Umbilical cord (tissue), 1 donor: ENCODE measurements at regions not wholly inside any gene's neighbourhood (a gene's known extent, or its start where the extent isn't known, plus 50 kb on each side); places are given as distances from the start of the nearest gene placed in this dataset.
A peak's percentile ranks its signal among the peaks of the same experiment; 100 is the strongest.
"Not testable (repeated sequence)": the region's sequence is repeated elsewhere in the genome, so short reads cannot be mapped to it uniquely, and the experiment has no call there.

ENCODE experiments used
- DNase-seq: peaks from one replicate; pipeline ENCODE4 v3.0.0-alpha.2; 2015; ENCODE audit warnings: low spot score

DNA sequence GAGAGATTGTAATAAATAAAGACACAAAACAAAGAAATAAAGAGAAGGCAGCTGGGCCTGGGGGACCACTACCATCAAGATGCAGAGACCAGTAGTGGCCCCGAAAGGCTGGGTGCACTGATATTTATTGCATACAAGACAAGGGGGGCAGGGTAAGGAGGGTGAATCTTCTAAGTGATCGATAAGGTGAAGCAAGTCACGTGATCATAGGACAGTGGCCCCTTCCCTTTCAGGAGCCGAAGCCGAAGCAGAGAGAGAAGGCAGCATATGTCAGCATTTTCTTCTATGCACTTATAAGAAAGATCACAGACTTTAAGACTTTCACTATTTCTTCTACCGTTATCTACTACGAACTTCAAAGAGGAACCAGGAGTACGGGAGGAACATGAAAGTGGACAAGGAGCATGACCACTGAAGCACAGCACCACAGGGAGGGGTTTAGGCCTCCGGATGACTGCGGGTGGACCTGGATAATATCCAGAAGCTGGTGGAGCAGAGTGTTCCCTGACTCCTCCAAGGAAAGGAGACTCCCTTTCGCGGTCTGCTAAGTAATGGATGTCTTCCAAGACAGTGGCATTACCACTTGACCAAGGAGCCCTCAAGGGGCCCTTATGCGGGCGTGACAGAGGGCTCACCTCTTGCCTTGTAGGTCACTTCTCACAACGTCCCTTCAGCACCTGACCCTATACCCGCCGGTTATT is 126.4 kb downstream of the RBM46 start:
- DNase-seq, result not testable (repeated sequence)

DNA sequence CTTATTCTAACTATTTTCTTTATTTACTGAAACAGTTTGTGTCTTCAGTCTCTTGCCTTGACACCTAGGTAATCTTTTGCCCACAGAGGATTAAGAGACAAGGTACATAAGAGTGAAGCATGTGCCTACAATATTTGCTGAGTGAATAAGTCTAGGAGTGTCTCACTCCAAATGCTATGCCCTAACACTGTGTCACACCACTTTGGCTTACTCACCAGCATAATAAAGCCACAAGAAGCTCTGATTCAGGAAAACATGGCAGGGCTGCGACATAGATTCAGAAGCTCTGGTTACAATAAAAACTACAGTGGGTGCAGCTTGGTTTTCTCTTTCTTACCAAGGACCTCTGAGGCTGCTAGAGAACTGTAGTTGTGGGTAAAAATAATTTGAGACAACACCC is 127.1 kb downstream of the RBM46 start:
- DNase-seq, result no peak

DNA sequence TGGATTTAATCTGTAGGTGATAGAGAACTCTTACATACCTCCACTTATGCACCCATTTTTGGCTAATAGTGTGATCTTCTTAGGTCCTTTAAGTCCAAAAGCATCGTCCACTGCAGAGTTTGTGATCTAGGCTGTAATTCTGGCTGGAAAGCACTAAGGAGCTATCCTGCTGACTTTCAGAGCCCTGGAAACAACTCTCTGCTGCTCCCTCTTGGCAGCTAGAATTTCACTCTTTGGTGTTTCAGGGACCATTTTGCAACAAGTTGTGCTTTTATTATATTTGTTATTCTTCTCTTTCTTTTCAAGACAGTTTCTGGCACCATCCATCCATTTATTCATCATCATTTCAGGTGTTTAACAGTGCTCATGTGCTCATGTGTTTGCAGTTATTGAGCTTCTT is 130.0 kb downstream of the RBM46 start:
- DNase-seq, result peak; percentile 15

GRCh38 chr4:154911608-154912098 is 130.6 kb downstream of the RBM46 start:
- no peak for DNase-seq

DNA sequence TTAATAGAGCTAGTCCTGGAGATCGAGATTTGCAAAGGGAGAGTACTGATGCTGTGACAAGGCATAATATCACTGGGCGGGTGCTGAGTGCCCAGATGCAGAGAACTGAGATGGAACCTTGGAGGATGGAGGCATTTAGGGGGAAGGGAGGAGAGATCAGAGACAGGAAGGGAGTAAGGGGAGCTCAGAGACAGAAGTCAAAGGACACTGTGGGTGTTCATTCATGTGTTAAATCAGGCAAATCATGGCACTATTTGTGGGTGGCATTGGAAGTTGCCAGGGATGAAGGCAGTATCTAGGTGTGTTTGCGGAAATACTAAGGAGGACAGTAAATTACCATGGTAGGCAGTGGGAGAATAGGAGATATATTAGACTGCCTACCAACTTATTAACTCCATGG is 135.0 kb downstream of the RBM46 start:
- no peak for DNase-seq

- no peak for DNase-seq
Observed at GRCh38 chr4:154927126-154927680, 146.1 kb downstream of the RBM46 start.

GRCh38 chr4:154928640-154929257 is 147.7 kb downstream of the RBM46 start:
- peak; percentile 13 for DNase-seq

DNA sequence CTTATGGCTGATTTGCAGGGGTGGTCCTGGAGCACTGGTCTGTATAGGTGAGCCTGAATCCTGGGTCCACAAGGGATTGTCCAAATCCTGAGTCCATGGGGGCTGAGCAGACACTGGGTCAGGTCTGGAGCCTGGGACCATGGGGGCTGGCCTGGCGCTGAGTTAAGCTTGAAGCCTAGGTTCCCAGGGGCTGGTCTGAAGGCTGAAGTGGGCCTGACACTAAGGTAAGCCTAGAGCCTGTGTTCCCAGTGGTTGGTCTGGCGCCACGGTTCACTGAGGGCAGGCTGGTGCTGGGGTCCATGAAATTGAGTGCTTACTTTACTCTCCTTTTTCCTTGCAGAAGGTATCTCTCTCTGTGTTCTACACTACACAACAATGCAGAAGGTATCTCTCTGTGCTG is 155.8 kb downstream of the RBM46 start:
- DNase-seq, result no peak

- no peak for DNase-seq
Observed at GRCh38 chr4:154939851-154940250, 158.8 kb downstream of the RBM46 start.

DNA sequence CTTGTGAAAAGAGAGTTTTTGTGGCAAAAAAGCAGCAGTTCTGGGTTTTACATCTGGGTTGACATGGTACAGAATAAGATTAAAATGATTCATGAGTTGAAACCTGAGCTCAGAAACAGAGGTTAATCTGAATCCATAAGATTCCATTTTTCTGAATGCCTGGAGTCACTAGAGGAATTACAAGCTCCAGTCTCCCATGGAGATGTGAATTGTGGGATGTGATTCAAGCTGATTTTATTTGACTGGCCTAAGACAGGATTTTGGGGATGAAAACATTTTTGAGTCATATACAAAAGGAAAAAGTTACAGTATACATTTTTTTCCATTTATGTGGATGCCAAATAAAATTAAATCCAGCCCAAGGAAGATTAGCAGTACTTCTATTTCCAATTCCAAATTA is 161.1 kb downstream of the RBM46 start:
- DNase-seq, result peak; percentile 72

- no peak for DNase-seq
Observed at GRCh38 chr4:154944996-154945395, 163.9 kb downstream of the RBM46 start.

GRCh38 chr4:154946113-154946512 is 165.0 kb downstream of the RBM46 start:
- DNase-seq, result no peak

- DNase-seq, result no peak
Observed at GRCh38 chr4:154953691-154954090, 172.6 kb downstream of the RBM46 start.

- no peak for DNase-seq
Observed at GRCh38 chr4:154954117-154954516, 173.0 kb downstream of the RBM46 start.

DNA sequence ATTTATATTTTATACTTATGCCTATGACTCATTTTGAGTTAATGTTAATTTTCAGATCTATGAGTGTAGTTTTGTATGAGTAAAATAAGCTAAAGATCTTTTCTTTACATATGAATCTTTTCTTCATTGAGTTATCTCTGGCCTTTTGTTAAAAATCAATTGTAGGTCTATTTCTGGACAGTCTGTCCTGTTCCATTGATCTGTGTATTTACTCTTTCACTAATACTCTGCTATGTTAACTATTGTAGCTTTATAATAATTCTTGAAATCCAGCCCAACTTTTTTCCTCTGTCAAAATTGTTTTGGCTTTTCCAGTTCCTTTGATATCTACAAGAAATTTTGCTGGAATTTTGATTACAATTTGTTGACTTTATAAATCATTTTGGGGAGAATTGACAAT is 177.0 kb downstream of the RBM46 start:
- DNase-seq, result no peak

DNA sequence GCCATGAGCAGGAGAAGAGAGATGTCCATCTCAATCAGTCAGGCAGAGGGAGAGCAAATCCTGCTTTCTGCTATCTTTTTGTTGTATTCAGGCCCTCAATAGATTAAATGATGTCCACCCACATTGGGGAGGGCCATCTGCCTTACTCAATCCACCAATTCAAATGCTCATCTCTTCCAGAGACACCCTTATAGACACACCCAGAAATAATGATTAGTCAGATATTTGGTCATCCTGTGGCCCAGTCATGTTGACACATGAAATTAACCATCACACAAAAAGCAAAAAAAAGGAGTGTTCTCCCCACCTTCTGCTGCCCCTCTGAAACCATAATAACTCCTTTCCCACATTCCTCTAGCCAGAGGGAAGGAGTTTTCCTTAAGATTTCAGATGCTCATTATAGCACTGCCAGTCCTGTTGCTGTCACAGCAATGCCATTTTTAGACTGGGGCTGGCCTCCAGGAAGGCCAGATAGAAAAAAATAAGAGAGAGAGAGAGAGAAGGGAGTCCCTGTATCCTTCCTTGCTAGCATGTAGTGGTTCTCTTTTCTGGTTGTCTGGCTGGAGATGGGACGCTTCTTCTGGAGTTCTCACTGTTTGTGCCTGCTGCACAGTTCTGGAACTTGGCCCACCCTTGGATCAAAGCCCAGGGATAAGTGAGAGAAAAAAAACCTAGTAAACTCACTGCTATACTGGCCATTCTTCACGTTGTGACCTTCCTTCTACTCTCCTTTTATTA is 177.7 kb downstream of the RBM46 start:
- DNase-seq, result peak; percentile 87

GRCh38 chr4:154959756-154960155 is 178.7 kb downstream of the RBM46 start:
- peak; percentile 24 for DNase-seq

- DNase-seq, result no peak
Observed at GRCh38 chr4:154960476-154960875, 179.4 kb downstream of the RBM46 start.

GRCh38 chr4:154961263-154961662 is 180.2 kb downstream of the RBM46 start:
- peak; percentile 24 for DNase-seq

DNA sequence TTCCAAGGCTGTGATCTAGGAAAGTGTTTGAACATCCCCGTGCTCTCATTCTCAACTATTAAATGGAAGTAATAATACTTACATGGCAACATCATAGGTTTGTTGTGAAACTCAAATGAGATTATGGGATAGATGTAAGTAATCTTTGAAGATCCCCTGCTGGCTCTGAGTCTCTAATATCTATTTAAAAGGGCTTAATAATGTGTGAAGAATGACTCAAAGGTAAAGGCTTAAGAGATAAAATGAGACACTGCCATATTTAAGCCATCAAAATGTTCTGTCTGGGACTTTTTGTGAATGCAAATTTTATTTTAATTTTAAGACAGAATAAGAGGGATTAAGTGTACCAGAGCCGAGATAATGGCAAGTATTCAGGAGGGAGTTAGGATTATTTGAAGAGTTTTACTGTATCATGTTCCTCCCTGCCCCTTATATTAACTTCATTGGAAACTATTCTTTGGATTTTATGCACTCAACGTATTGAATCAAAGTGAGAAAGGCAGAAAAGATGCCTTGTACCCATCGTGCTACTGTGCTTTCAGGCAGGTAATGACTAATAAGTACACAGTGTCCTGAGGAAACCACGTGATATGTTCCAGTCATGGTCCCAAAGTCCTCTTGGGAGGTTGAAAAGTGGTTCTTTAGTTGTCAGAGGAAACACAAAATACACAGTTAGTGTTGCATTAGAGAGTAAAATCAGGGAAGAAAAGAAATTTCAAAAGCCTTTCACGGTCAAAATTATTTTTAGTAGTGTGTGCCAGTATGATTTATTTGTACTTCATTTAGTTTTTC is 192.4 kb downstream of the RBM46 start:
- DNase-seq, result peak; percentile 35

DNA sequence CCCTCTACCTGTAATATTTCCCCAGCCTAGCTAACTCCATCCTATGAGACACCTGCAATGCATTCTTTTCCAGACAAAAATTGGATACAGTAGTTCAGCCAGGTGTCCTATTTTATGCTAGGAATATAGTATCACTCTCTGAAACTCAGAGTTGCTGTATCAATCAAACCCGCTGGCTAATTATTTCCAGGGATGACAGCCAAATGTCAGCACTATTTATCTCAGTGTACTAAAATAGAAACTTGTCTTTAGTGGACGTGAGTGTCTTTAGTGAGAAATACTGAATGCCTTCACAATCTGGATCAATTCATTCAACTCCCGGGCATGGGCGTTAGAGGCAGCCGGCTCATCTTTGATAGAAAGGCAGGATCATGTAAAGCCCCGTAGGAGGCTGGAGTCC is 196.2 kb downstream of the RBM46 start:
- no peak for DNase-seq
